ENCODE measurements at regions not wholly inside any gene's neighbourhood (a gene's known extent, or its start where the extent isn't known, plus 50 kb on each side); places are given as distances from the start of the nearest gene placed in this dataset.

DNA sequence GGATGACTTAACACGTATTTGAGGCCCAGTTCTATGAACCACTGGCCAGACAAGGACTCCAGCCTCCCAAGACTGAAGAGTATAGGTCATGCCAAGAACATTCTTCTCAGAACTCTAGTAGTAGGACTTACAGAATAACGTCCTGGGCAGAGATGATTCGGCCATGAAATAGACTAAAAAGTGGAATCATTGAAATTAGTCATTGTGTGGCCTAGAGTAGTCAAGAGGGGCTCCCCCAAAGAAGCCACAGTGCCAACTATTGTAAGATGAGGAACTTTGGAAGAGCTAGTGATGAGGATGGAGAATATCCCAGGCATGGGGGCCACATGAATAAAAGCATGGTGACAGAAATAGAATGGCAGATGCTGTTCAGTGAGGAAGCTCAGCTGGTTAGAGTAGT, 101.1 kb downstream of the TRIB2 start:
- no peaks in the 10 kb centered on the region for H3K79me2 ChIP-seq (ENCODE audit: control insufficient read depth in 1 of 2, insufficient read depth in 2 of 2, low read length in 2 of 2)
- WGBS, 2 experiments (ENCODE audit: extremely low coverage in 1 of 2, insufficient coverage in 1 of 2, insufficient read length in 1 of 2, insufficient replicate concordance in 2 of 2, low coverage in 1 of 2, low lambda C conversion rate in 2 of 2, missing lambda C conversion rate in 1 of 2) = 94% methylated on average over 3 of the region's 3 CpGs; no CpG with 5 or more reads in 1 of the 2 experiments
- POLR2A ChIA-PET (ENCODE audit: partially characterized antibody) = no interaction called here
- no peak for TF ChIP-seq SAP30 (IDR thresholded peaks at IDR 0.05; ENCODE audit: insufficient read depth, insufficient replicate concordance, low read length)
- no peak for TF ChIP-seq GTF2F1 (IDR thresholded peaks at IDR 0.05; ENCODE audit: borderline replicate concordance, low read depth, low read length)

More for the DNA sequence above, 101.1 kb downstream of the TRIB2 start:
- Histone ChIP-seq H2BK20ac (ENCODE audit: low read length) (no peak overlapping the region), H2BK120ac (replicated peaks; ENCODE audit: low read depth, low read length) (no peak overlapping the region), H3K9me3 (ENCODE audit: insufficient read depth in 2 of 2, low read depth in 1 of 2, low read length in 1 of 2) (no peaks in the 10 kb centered on the region), H3K23me2 (ENCODE audit: low read depth, low read length) (no peaks in the 10 kb centered on the region), H3K27ac (ENCODE audit: low read depth, low read length) (no peak overlapping the region), H4K5ac (ENCODE audit: insufficient read length, low read depth, low read length) (no peak overlapping the region), H3K4me3 (ENCODE audit: extremely low read depth in 1 of 4, insufficient read depth in 2 of 4, low read depth in 3 of 4, low read length in 4 of 4) (no peak overlapping the region), H3K4me1 (replicated peaks in 1 of 4; ENCODE audit: control insufficient read depth in 3 of 4, insufficient read depth in 4 of 4, low read length in 3 of 4) (no peaks in the 10 kb centered on the region), H3K18ac (ENCODE audit: extremely low read depth, low read length) (no peak overlapping the region), H4K20me1 (replicated peaks in 1 of 2; ENCODE audit: control insufficient read depth in 1 of 2, insufficient read depth in 2 of 2, low read length in 2 of 2) (no peaks in the 10 kb centered on the region), H3K56ac (replicated peaks; ENCODE audit: insufficient read length, low read depth, low read length) (no peak overlapping the region), H2BK15ac (ENCODE audit: low read length) (no peak overlapping the region), H4K91ac (replicated peaks; ENCODE audit: insufficient read length, low read length) (no peak overlapping the region), H2AFZ (ENCODE audit: low read length) (no peak overlapping the region), H3K4me2 (ENCODE audit: insufficient read depth in 1 of 2, low read depth in 2 of 2, low read length in 2 of 2) (no peak overlapping the region), H2BK12ac (ENCODE audit: low read depth, low read length) (no peak overlapping the region), H3K27me3 (replicated peaks in 1 of 4; ENCODE audit: control insufficient read depth in 3 of 4, extremely low read depth in 1 of 4, insufficient read depth in 3 of 4, low read length in 3 of 4) (no peaks in the 10 kb centered on the region), H3K36me3 (ENCODE audit: control insufficient read depth in 2 of 4, insufficient read depth in 4 of 4, low read length in 3 of 4) (no peaks in the 10 kb centered on the region), H3K4ac (replicated peaks; ENCODE audit: insufficient read length, low read depth, low read length) (no peak overlapping the region), H3K9ac (replicated peaks in 1 of 4; ENCODE audit: extremely low read depth in 1 of 4, low read depth in 3 of 4, low read length in 3 of 4) (no peak overlapping the region), H3K79me1 (ENCODE audit: low read depth, low read length) (no peaks in the 10 kb centered on the region), H2AK5ac (ENCODE audit: low read depth, low read length) (no peak overlapping the region), H2BK5ac (ENCODE audit: low read depth, low read length) (no peak overlapping the region), H3K14ac (ENCODE audit: insufficient read length) (no peak overlapping the region), H4K8ac (ENCODE audit: extremely low read depth, insufficient read depth, low read length) (no peak overlapping the region), H3K23ac (ENCODE audit: insufficient read length) (no peak overlapping the region)
- CTCF ChIA-PET (ENCODE audit: partially characterized antibody) = interaction anchor here (2.0 kb wide), 1 partner anchor 113 kb away, joined by 5 read pairs; no protein-coding TSS in a partner anchor
- no peak for FAIRE-seq
- no peak for DNase-seq (ENCODE audit: low read depth in 1 of 2, low spot score in 2 of 2)

Measured in H1 (cell line).